SK-N-MC (cell line): ENCODE measurements at regions not wholly inside any gene's neighbourhood (a gene's known extent, or its start where the extent isn't known, plus 50 kb on each side); places are given as distances from the start of the nearest gene placed in this dataset.

Experiments used
- EZH2 ChIP-seq: fragments of 200-600 bp; sonication (generic); IDR thresholded peaks from one replicate; pipeline ENCODE4 v1.6.1; 2017; ENCODE audit warnings: antibody characterized with exemption
- FOXP2 ChIP-seq: optimal IDR thresholded peaks from 2 replicates; pipeline ENCODE3; 2011; ENCODE audit warnings: mild to moderate bottlenecking, moderate library complexity; ENCODE audit not compliant: insufficient read depth; ENCODE audit errors: extremely low read length, control extremely low read depth
- POLR2AphosphoS5 ChIP-seq: IDR thresholded peaks from 2 replicates; pipeline ENCODE4 v1.6.1; 2012; ENCODE audit warnings: mild to moderate bottlenecking, low read depth, low read length, borderline replicate concordance

GRCh38 chr5:8740595-8740994 lies 805.3 kb downstream of the SEMA5A start:
- TF ChIP-seq EZH2 (no peak), POLR2AphosphoS5 (no peak), FOXP2 (no peak)
